Activated T-helper 17 cell treated with anti-CD3 and anti-CD28 coated beads, Interleukin-2, amount 50 U/mL, for 72 hours (primary cell): ENCODE measurements at regions not wholly inside any gene's neighbourhood (a gene's known extent, or its start where the extent isn't known, plus 50 kb on each side); places are given as distances from the start of the nearest gene placed in this dataset.

Experiments used
- ATAC-seq: fragments of 150-1000 bp; cut with Tn5 transposase; replicated peaks from 2 replicates; pipeline ENCODE4 v1.10.0; 2021; ENCODE audit warnings: mild to moderate bottlenecking, moderate library complexity
- H3K27ac Mint-ChIP-seq: one replicate; pipeline ENCODE4 v1.8.0; 2022; ENCODE audit warnings: mixed read lengths
- H3K27me3 Mint-ChIP-seq: one replicate; pipeline ENCODE4 v1.8.0; 2022; ENCODE audit warnings: mixed read lengths
- H3K36me3 Mint-ChIP-seq: one replicate; pipeline ENCODE4 v1.8.0; 2022; ENCODE audit warnings: low read depth, mild to moderate bottlenecking, mixed read lengths
- H3K4me1 Mint-ChIP-seq: one replicate; pipeline ENCODE4 v1.8.0; 2022; ENCODE audit warnings: mixed read lengths
- H3K4me3 Mint-ChIP-seq: one replicate; pipeline ENCODE4 v1.8.0; 2022; ENCODE audit warnings: mild to moderate bottlenecking, mixed read lengths
- H3K9me3 Mint-ChIP-seq: one replicate; pipeline ENCODE4 v1.8.0; 2022; ENCODE audit warnings: mixed read lengths

- no peak for ATAC-seq
- Mint-ChIP-seq H3K4me3 (no peak overlapping the region), H3K4me1 (no peaks in the 10 kb centered on the region), H3K27me3 (no peaks in the 10 kb centered on the region), H3K36me3 (no peaks in the 10 kb centered on the region), H3K9me3 (no peaks in the 10 kb centered on the region), H3K27ac (no peak overlapping the region)
Measured at GRCh38 chr2:155350783-155351580, 652.5 kb downstream of the KCNJ3 start.

- Mint-ChIP-seq H3K27ac (no peak overlapping the region), H3K9me3 (peaks cover 10% of the 10 kb centered on the region), H3K36me3 (no peaks in the 10 kb centered on the region), H3K4me1 (no peaks in the 10 kb centered on the region), H3K27me3 (no peaks in the 10 kb centered on the region), H3K4me3 (no peak overlapping the region)
- no peak for ATAC-seq
Measured at GRCh38 chr2:155332016-155332415, 633.5 kb downstream of the KCNJ3 start.

GRCh38 chr2:155320236-155320635 is 621.7 kb downstream of the KCNJ3 start:
- Mint-ChIP-seq H3K27ac (no peak overlapping the region), H3K4me1 (no peaks in the 10 kb centered on the region), H3K9me3 (peaks cover 4% of the 10 kb centered on the region), H3K27me3 (no peaks in the 10 kb centered on the region), H3K36me3 (no peaks in the 10 kb centered on the region), H3K4me3 (no peak overlapping the region)
- ATAC-seq, result no peak

GRCh38 chr2:155318710-155319109 is 620.2 kb downstream of the KCNJ3 start:
- Mint-ChIP-seq H3K9me3 (no peaks in the 10 kb centered on the region), H3K36me3 (no peaks in the 10 kb centered on the region), H3K27me3 (no peaks in the 10 kb centered on the region), H3K4me3 (no peak overlapping the region), H3K4me1 (no peaks in the 10 kb centered on the region), H3K27ac (no peak overlapping the region)
- ATAC-seq, result no peak

GRCh38 chr2:155315768-155316167 is 617.3 kb downstream of the KCNJ3 start:
- Mint-ChIP-seq H3K4me1 (no peaks in the 10 kb centered on the region), H3K9me3 (no peaks in the 10 kb centered on the region), H3K36me3 (no peaks in the 10 kb centered on the region), H3K27ac (no peak overlapping the region), H3K27me3 (no peaks in the 10 kb centered on the region), H3K4me3 (no peak overlapping the region)
- ATAC-seq, result no peak

GRCh38 chr2:155310589-155310988 is 612.1 kb downstream of the KCNJ3 start:
- H3K9me3 Mint-ChIP-seq, result no peaks in the 10 kb centered on the region
- no peaks in the 10 kb centered on the region for H3K27me3 Mint-ChIP-seq
- H3K27ac Mint-ChIP-seq, result no peak overlapping the region
- no peaks in the 10 kb centered on the region for H3K36me3 Mint-ChIP-seq
- H3K4me3 Mint-ChIP-seq, result no peak overlapping the region
- no peak for ATAC-seq
- no peaks in the 10 kb centered on the region for H3K4me1 Mint-ChIP-seq

GRCh38 chr2:155309483-155309882 is 611.0 kb downstream of the KCNJ3 start:
- no peaks in the 10 kb centered on the region for H3K4me1 Mint-ChIP-seq
- no peak overlapping the region for H3K27ac Mint-ChIP-seq
- no peak overlapping the region for H3K4me3 Mint-ChIP-seq
- ATAC-seq, result no peak
- H3K9me3 Mint-ChIP-seq, result no peaks in the 10 kb centered on the region
- H3K36me3 Mint-ChIP-seq, result no peaks in the 10 kb centered on the region
- no peaks in the 10 kb centered on the region for H3K27me3 Mint-ChIP-seq

GRCh38 chr2:155308367-155309009 is 610.0 kb downstream of the KCNJ3 start:
- no peak overlapping the region for H3K4me3 Mint-ChIP-seq
- no peaks in the 10 kb centered on the region for H3K4me1 Mint-ChIP-seq
- no peaks in the 10 kb centered on the region for H3K9me3 Mint-ChIP-seq
- no peaks in the 10 kb centered on the region for H3K36me3 Mint-ChIP-seq
- no peaks in the 10 kb centered on the region for H3K27me3 Mint-ChIP-seq
- no peak overlapping the region for H3K27ac Mint-ChIP-seq
- no peak for ATAC-seq

GRCh38 chr2:155301221-155301620 is 602.7 kb downstream of the KCNJ3 start:
- H3K36me3 Mint-ChIP-seq, result no peaks in the 10 kb centered on the region
- H3K9me3 Mint-ChIP-seq, result no peaks in the 10 kb centered on the region
- H3K4me1 Mint-ChIP-seq, result no peaks in the 10 kb centered on the region
- no peak overlapping the region for H3K27ac Mint-ChIP-seq
- H3K27me3 Mint-ChIP-seq, result no peaks in the 10 kb centered on the region
- ATAC-seq, result no peak
- no peak overlapping the region for H3K4me3 Mint-ChIP-seq

- Mint-ChIP-seq H3K27me3 (no peaks in the 10 kb centered on the region), H3K9me3 (no peaks in the 10 kb centered on the region), H3K27ac (no peak overlapping the region), H3K36me3 (no peaks in the 10 kb centered on the region), H3K4me1 (no peaks in the 10 kb centered on the region), H3K4me3 (no peak overlapping the region)
- no peak for ATAC-seq
Measured at GRCh38 chr2:155298001-155298400, 599.5 kb downstream of the KCNJ3 start.

GRCh38 chr2:155294358-155294757 is 595.9 kb downstream of the KCNJ3 start:
- Mint-ChIP-seq H3K27ac (no peak overlapping the region), H3K36me3 (no peaks in the 10 kb centered on the region), H3K4me1 (no peaks in the 10 kb centered on the region), H3K27me3 (no peaks in the 10 kb centered on the region), H3K9me3 (peaks cover 5% of the 10 kb centered on the region), H3K4me3 (no peak overlapping the region)
- no peak for ATAC-seq

GRCh38 chr2:155281907-155282306 is 583.4 kb downstream of the KCNJ3 start:
- no peak for ATAC-seq
- H3K27me3 Mint-ChIP-seq, result no peaks in the 10 kb centered on the region
- no peaks in the 10 kb centered on the region for H3K36me3 Mint-ChIP-seq
- H3K4me1 Mint-ChIP-seq, result no peaks in the 10 kb centered on the region
- H3K9me3 Mint-ChIP-seq, result no peaks in the 10 kb centered on the region
- no peak overlapping the region for H3K27ac Mint-ChIP-seq
- H3K4me3 Mint-ChIP-seq, result no peak overlapping the region

- no peaks in the 10 kb centered on the region for H3K36me3 Mint-ChIP-seq
- no peak overlapping the region for H3K4me3 Mint-ChIP-seq
- H3K9me3 Mint-ChIP-seq, result peaks cover 3% of the 10 kb centered on the region
- H3K27me3 Mint-ChIP-seq, result no peaks in the 10 kb centered on the region
- ATAC-seq, result no peak
- no peak overlapping the region for H3K27ac Mint-ChIP-seq
- no peaks in the 10 kb centered on the region for H3K4me1 Mint-ChIP-seq
Measured at GRCh38 chr2:155273323-155273722, 574.8 kb downstream of the KCNJ3 start.

- Mint-ChIP-seq H3K27me3 (no peaks in the 10 kb centered on the region), H3K4me1 (no peaks in the 10 kb centered on the region), H3K36me3 (no peaks in the 10 kb centered on the region), H3K27ac (no peak overlapping the region), H3K4me3 (no peak overlapping the region), H3K9me3 (peaks cover 5% of the 10 kb centered on the region)
- no peak for ATAC-seq
Measured at GRCh38 chr2:155266583-155266982, 568.1 kb downstream of the KCNJ3 start.

GRCh38 chr2:155266109-155266508 is 567.6 kb downstream of the KCNJ3 start:
- ATAC-seq, result no peak
- no peaks in the 10 kb centered on the region for H3K36me3 Mint-ChIP-seq
- H3K4me1 Mint-ChIP-seq, result no peaks in the 10 kb centered on the region
- H3K4me3 Mint-ChIP-seq, result no peak overlapping the region
- H3K9me3 Mint-ChIP-seq, result peaks cover 5% of the 10 kb centered on the region
- H3K27me3 Mint-ChIP-seq, result no peaks in the 10 kb centered on the region
- H3K27ac Mint-ChIP-seq, result no peak overlapping the region
